ENCODE measurements at regions not wholly inside any gene's neighbourhood (a gene's known extent, or its start where the extent isn't known, plus 50 kb on each side); places are given as distances from the start of the nearest gene placed in this dataset.

DNA sequence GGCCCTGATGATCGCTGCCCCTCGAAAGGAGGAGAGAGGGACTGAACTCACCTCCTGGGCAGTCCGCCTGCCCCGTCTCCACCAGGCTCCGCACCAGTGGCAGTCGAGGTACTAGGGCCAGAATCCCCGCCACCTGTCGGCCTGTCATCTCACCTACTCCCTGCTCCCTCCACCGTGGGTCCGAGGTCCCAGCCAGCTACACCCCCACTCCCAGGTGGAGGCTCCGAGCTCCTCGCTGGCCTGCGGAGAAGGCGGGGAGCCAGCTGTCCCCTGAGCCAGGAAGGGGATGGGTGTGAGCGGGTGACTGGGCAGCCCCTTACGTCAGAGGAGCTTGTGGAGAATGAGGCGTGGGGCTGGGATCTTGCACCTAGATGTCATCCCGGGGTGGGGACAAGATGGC lies 1066.5 kb upstream of the MANEA start:
- DNase-seq = no peak

DNA sequence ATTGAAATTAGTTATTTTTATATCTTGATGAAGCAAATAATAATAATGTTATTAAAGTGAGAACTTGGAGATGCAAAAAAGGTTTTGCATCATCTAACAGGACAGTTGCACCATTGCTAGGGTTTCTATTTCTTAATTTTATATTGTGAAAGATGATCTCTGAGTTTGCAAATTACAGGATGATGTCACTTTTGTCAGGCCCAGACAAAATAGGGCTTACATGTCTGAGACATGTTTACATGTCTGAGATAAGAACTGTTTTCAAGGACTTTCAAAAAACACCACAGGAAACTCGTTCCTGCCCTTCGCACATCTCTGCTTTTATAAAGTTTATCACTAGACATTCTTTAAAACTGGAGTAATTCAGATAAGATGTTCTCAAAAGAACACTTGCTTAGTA lies 1075.8 kb upstream of the MANEA start:
- DNase-seq = no peak

DNA sequence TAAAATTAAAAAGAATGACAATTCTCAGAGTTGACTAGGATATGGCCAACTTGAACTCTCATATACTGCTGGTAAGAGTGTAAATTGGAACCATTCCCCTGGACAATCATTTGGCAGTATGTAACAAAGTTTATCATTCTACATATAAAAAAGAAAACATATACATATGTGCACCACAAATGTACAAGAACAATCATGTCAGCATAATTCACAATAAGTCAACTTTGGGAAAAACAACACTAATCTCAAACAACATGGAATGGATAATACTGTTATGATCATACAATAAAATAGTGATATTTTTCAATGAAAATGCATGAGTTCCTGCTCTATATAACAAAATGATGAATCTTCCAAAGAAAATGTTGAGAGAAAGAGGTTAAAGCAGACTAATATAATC lies 1078.7 kb upstream of the EPHA7 start:
- DNase-seq = no peak

DNA sequence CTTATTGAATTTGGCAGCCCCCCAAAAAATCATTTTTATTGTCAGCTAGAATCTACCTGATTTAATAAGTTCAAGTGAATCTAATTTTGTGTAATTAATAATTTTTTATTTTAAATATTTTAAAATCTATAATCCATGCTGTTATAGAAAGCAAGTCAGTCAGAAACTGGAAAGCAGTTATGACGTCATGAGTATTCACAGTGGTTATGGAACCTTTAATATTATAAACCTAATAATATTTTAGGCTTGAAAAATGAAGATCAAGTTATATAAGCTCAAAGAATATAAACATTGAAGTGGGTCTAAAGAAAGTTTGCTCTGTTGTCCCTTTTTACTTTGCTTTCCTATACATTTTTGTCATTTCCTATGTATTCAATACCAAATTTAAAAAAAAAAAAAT lies 1075.1 kb upstream of the EPHA7 start:
- no peak for DNase-seq

DNA sequence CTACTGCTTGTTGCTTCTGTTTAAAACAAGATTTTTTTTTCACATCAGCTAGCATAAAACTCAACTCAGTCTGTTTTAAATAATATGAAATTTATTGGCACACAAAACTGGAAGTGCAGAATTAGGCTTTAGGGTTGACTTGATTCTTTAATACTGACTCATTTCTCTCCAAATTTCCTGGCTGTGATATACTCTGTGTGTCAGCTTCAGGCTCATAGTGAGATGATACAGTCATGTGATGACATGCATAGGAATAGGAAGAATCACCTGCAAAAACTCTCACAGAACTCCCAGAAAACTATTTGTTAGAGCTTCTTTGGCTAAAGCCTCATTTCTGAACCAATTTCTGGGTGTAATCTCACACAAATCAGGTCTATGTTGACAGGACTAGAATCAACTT lies 1068.0 kb upstream of the EPHA7 start:
- no peak for DNase-seq

DNA sequence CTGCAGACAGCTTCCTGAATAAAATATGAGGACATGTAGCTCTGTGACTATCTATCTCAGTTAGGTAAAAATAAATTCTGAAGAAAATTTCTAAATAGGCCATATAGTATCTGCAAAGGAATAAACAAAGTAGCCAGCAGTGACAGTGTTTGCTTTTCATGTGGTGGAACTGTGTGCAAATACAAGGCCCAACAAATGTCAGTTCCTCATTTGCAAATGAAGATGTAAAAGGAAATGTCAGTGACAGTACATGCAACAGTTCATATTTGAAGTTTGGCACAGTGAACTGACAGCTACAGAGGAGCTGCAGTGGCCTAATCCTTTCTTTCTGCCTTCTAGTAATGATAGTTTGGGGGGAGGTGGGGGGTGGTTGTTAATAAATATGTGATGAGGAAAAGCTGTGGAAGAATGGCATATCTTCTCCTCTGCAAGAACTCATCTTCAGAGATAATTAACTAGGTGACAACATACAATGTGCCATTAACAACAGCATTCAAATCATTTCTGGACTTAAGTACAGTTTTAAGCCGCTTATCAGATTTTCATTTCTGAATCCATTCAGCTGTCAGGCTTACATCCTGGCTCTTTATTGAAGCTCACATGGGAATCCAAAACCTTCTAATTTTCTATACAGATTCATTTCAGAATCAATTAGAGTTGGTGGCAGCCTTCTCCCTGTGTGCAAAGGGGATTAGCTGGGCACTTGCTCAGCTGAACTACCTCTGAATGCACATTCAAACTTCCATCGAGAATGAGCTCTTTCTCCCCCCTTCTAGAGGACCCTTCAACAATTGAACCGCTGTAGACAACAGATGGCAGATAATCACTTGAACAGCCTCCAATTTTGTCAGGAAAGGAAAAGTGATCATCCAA lies 1059.0 kb upstream of the EPHA7 start:
- no peak for DNase-seq

DNA sequence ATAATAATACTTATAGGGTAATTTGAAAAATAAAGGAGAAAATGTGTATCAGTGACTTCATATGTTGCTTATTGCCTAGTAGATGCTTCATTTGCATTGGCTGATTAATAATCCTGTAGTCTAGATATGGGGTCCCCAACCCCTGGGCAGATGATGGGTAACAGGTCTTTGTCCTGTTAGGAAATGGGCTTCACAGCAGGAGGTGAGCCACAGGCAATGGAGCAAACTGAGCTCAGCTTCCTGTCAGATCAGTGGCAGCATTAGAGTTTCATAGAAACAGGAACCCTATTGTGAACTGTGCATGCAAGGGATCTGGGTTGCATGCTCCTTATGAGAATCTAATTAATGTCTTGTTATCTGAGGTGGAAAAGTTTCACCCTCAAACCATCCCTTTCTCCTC lies 1049.5 kb upstream of the EPHA7 start:
- DNase-seq = no peak

DNA sequence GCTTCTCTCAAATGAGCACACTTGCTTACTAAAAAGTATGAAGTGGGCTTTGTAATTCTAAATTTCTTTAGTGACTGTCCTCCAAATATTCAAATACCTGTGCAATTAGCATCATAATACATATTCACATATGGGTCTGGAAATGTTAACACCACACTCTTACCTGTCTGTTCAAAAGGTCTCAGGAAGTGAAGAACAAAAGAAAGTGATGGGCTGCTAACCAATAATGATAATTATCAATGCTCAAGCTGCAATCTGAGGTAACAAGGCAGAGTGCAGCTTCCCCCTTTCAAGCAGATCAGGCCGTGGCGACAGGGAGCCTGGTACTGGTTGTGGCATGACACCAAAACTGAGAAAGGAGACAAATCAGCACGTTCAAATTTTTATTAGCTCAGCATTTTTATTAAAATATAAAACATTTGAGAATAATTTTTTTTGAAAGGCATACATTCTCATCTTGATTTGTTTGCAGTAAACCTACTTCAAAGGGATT lies 1044.7 kb upstream of the EPHA7 start:
- DNase-seq = no peak

DNA sequence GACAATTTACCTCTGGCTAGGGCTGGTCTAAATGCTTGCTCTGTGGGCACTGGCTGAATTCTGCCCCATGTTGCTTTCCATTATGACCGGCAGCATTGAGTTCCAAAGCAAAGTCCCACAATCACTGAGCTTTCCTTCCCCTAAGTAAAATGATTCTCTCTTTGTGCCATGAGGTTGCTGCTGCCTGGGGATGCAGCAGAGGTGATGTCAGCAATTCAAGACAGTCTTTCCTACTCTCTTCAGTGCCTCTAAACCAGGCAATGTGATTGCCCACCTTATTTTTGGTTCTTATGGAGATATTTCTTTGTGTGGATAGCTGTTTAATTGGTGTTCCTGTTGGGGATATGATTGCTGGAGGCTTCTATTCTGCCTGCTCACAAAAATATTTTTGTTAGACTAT lies 1043.9 kb upstream of the EPHA7 start:
- no peak for DNase-seq

DNA sequence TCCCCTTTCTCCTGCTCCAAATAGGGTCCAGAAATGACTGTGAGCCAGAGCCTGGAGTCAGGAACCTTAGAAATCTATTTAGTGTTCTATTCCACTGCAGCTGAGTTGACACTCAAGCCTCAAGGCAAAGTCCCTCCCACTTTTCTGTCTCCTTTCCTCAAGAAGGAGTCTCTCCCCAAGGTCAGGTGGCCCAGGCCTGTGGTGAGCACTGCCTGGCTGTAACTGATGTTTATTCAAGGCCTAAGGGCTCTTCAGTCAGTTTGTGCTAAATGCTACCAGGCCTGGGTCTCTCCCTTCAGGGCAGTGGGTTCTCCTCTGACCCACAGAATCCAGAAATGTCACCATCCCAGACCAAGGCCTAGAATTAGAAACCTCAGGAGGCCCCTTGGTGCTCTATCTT lies 1042.9 kb upstream of the EPHA7 start:
- DNase-seq = no peak

DNA sequence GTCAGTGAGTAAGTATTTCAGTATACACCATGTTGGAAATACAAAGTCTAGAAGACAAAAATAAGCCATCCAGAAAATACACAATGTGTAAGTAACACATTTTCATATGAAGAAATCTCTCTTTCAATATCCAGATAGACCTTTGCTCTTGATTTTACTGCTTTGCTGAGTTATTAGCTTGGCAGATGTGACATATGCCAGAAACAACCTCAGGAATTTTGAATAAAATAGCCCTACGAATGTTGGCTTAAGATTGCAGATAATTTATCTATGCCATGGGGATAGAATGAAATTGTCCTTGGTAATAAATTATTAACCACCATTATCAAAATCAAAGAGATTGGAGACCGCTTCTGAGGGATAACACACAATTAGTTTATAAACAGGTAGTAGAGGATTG lies 1036.9 kb upstream of the EPHA7 start:
- DNase-seq = no peak

DNA sequence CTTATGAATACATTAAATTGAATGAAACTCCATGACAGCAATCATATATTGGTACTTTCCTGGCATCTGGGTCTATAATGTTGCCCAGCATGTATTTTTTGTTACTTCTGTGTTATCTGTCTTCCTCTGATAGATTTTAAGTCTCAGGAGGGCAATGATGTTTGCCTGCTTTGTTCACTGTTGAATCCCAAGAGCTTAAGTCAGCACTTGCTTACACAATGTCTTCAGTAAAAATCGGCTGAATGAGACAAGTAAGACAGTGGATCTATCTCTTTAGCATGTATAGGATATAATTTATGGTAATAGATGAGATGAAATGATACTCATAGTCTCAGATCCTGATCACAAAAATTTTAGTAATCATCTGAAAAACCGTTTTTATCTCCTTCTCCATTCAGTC lies 1034.9 kb upstream of the EPHA7 start:
- no peak for DNase-seq

DNA sequence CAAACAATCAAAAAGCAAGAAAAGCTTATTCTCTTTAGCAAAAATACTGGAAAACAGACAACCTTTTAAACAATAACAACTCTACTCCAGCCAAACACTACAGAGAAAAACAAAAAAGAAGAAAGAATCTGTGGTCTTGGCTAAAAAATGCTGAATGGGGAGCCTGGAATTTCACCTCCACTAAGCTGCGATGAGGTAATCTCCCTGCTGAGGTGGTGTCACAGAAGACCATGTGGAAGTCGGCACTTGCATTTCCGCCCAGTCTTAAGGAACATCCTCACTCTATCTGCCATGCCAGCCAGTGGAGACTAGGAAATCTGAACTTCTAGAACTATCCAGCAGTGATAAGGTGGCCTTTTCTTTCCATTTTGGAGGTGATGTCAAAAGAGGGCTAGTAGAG lies 1026.8 kb upstream of the EPHA7 start:
- no peak for DNase-seq

DNA sequence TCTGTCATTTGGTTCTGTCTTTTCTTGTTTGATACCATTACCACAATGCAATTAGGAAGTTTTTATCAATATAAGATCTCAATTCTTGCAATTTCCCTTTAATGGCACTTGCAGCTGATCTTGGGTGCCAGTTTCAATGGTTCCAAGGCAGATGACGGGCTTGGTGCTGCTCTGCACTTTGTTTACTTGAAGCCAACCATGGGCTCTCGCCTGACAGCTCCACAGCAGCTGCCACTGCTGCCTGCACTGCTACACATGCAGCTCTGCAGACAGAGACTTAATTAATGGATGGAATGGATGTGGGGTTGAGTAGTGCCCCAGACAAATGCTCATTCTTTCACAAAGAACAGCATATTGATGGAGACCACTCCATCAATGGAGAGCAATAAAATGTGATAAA lies 1024.3 kb upstream of the EPHA7 start:
- DNase-seq = no peak

DNA sequence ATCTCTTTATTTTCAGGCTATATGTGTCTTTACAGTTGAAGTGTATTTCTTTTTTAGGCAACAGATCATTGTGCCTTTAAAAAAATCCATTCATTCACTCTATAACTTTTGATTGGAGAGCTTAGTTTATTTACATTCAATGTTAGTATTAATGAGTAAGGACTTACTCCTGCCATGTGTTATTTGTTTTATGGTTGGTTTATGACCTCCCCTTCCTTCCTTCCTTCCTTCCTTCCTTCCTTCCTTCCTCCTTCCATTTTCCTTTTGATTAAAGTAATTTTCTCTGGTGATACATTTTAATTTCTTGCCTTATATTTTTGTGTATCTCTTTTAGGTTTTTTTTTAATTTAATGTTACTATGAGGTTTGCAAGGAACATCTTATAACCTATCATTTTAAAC lies 1005.3 kb upstream of the EPHA7 start:
- no peak for DNase-seq

DNA sequence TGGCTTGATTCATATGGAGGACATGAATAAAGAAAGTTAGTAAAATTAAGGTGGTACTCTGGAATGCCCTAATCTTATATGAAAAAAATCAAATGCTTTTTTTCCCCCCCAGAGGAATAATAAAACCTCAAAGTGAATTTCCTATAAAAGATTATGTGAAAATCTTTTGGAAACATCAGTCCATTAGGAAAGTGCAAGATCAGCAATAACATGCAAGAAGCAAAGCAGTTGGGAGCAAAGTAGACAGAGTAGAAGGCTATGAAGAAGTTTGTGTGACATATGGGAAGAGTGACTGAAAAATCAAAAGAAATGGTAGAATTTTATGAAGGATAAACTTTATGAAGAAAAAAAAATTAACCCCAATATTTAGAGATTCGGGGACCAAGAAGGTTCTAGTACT lies 998.0 kb upstream of the EPHA7 start:
- DNase-seq = no peak

DNA sequence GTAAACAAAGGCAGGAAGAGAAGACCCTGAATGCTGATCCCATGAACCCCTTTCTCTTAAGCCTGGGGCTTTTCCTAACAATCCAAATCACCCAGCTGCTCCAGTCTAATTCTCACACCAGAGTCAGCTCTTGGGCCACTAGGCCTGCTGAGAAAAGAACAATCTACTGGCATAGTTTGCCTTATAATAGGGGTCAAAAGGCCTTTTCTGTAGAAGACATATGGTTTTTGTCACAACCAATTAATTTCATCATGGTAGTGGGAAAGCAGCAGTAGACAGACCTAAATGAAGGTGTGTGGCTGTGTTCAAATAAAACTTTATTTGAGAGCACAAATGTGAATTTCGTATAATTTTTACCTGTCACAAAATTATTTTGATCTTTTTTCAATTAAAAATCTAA lies 994.7 kb upstream of the EPHA7 start:
- no peak for DNase-seq

DNA sequence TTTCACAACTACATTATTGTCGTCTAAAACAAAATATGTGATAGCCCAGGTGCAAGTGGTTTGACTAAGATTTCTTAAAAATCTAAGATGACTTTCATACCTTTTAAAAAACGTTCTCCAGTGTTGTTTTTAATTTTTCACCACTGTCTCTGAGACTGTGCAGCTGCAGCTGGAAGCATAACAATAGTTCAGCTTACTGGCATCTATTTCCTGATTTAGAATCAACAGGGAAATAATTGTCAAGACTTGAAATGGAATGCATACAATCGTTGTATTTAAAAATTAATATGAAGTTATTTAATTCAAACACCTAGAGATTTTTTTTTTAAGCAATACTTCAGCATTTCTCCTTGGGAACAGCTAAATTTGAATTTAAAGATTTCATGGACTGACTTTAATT lies 982.0 kb upstream of the EPHA7 start:
- DNase-seq = no peak

DNA sequence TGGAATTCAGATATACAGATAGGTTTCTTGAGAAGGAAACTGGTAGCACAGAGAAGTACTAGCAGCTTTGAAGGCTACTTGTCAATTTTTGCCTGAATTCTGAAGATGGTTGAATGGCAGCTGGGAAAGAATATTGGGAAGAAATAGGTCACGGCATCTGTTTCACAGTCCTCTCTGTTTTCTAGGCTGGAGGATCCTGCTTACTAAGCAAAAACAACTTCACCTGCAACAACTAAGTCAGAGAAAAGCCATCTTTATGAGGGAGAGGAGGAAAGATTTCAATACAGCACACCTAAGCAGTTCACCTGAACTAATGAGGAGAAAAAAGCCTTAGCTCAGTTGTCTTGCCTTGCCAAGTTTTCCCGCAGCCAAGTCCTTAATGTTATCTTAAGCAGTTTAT lies 975.5 kb upstream of the EPHA7 start:
- no peak for DNase-seq

DNA sequence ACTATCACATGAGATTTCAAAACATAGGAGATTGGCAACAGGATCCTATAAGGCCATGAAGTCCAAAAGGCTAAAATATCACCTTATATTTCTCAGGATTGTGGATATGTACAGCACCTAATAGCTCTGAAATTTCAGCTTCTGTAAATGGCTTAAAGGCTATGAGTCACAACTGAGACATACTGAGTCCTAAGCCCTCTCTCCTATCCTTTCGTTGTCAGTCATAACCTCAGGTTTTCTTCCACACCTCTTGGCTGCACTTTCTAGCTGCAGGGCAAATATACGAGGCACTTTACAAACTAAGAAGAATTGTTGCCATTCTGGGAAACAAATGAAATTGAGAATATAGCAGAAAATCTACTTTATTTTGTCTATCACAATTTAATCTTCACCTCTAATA lies 969.9 kb upstream of the EPHA7 start:
- no peak for DNase-seq

DNA sequence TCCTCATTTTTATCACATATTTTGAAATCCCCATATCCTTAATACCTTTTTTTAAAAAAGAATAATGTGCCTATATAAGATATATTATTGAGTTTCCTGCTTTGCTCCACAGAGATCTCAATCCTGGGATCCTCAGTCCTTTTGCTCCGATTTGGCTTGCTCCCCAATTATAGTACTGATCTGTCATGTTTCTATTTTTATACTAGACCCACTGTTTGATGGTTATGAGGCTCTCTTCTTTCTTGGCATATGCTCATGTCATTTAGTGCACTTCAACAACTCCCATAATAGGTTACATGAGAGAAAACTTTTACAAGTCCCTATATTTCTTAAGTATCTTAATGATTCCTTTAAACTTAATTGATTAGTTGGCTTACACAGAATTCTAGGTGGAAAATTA lies 958.5 kb upstream of the EPHA7 start:
- no peak for DNase-seq

DNA sequence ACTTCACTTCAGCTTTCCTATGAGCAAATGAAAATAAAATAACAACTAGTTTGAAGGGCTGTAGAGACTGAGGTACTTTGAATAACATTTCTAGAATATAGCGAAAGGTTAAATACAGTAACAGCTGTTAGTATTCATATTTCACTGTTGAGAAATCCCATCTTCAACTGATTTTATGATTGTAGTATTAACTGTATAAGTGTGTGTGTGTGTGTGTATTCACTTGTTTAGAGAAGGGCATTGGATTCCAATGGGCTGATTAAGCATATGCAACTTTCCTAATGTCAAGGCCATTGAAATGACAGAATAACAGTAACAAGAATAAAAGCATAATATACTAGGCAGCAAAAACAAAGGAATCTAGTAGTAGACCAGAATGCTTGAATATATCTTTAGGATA lies 957.5 kb upstream of the EPHA7 start:
- DNase-seq = no peak

DNA sequence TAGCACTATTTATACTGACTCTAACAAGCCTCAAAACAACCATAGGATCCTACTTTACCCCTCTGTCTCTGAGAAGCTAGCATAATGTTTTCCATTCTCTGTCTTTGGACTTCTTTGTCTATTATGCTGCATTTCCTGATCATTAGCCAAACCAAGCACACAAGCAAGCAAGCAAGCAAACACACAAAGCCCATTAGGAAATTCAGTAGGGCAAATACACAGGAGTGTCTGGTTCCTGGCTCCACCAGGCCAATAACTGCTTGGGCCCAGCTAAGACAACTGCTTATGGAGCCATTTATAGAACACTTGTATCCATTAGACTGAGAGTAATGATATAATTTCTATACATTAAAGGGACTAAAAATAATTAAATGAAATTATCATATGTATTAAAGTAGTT lies 952.9 kb upstream of the EPHA7 start:
- DNase-seq = no peak

DNA sequence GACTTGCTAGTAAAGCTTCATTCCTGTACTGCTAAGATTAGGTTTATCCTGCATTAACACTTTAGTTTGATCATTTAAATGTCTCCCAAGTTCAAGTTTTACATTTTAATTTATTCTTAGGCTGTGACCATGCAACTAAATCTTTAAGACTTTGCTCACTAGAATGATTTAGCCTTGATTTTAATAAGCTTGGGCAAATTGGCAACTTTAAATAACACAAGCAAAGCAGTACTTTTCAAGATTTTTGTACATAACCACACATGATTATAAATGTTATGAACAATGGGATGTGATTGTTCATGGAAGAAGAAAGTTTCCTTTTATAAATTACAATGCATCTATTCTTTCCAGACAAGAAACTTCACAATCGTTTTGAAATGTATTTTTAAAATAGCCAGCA lies 948.0 kb upstream of the EPHA7 start:
- DNase-seq = no peak

Measured in RPMI8226 (cell line).